Keratinocyte (primary cell): ENCODE measurements at regions not wholly inside any gene's neighbourhood (a gene's known extent, or its start where the extent isn't known, plus 50 kb on each side); places are given as distances from the start of the nearest gene placed in this dataset.

Experiments used
- DNase-seq: peaks from one replicate; pipeline ENCODE4 v3.0.0-alpha.2; 2011; ENCODE audit warnings: low read depth, missing footprints, low spot score
- FAIRE-seq: peaks from 2 replicates; lab custom pipeline; 2011; peaks lifted over from hg19 to GRCh38; lab: Jason Lieb, UNC
- H2AFZ ChIP-seq: 2 replicates; pipeline ENCODE4 v1.6.0; 2012; ENCODE audit warnings: low read length, control low read depth, inconsistent platforms; ENCODE audit not compliant: control insufficient read depth
- H3K27ac ChIP-seq: 2 replicates; pipeline ENCODE4 v1.5.1; 2011; ENCODE audit warnings: low read length; ENCODE audit not compliant: control insufficient read depth, insufficient read depth
- H3K27me3 ChIP-seq: 3 replicates; pipeline ENCODE4 v1.6.0; 2011; ENCODE audit warnings: low read length; ENCODE audit not compliant: control insufficient read depth, insufficient read depth; ENCODE audit errors: extremely low read depth
- H3K36me3 ChIP-seq, 2 experiments: 2 replicates in 1 of 2; 3 replicates in 1 of 2; pipeline ENCODE4 v1.5.1; 2011; ENCODE audit warnings: low read length in 2 of 2, mild to moderate bottlenecking in 1 of 2; ENCODE audit not compliant: control insufficient read depth in 2 of 2, insufficient read depth in 2 of 2; ENCODE audit errors: extremely low read depth in 1 of 2
- H3K4me1 ChIP-seq: 3 replicates; pipeline ENCODE4 v1.5.1; 2011; ENCODE audit warnings: low read length; ENCODE audit not compliant: control insufficient read depth, insufficient read depth; ENCODE audit errors: extremely low read depth
- H3K4me2 ChIP-seq: 3 replicates; pipeline ENCODE4 v1.6.0; 2011; ENCODE audit warnings: low read depth, low read length; ENCODE audit not compliant: control insufficient read depth, insufficient read depth; ENCODE audit errors: extremely low read depth
- H3K4me3 ChIP-seq, 3 experiments: fragments of 200-600 bp in 1 of 3; sonication (generic) in 1 of 3; 2 replicates in 2 of 3; 3 replicates in 1 of 3; pipeline ENCODE4 v1.5.1; 2011 to 2016; ENCODE audit warnings: low read length in 3 of 3, mild to moderate bottlenecking in 3 of 3, control low read depth in 2 of 3, inconsistent platforms in 1 of 3, low read depth in 1 of 3, mixed read lengths in 1 of 3, mixed run types in 1 of 3, moderate library complexity in 1 of 3; ENCODE audit not compliant: control insufficient read depth in 2 of 3, insufficient read depth in 2 of 3; ENCODE audit errors: extremely low read depth in 1 of 3
- H3K79me2 ChIP-seq: 2 replicates; pipeline ENCODE4 v1.6.0; 2012; ENCODE audit warnings: low read length; ENCODE audit not compliant: control insufficient read depth, insufficient read depth
- H3K9ac ChIP-seq: 3 replicates; pipeline ENCODE4 v1.6.0; 2011; ENCODE audit warnings: low read length; ENCODE audit not compliant: control insufficient read depth, insufficient read depth; ENCODE audit errors: extremely low read depth
- H3K9me1 ChIP-seq: 3 replicates; pipeline ENCODE4 v1.6.0; 2011; ENCODE audit warnings: low read length; ENCODE audit not compliant: control insufficient read depth, insufficient read depth; ENCODE audit errors: extremely low read depth
- H3K9me3 ChIP-seq: 2 replicates; pipeline ENCODE4 v1.5.1; 2012; ENCODE audit warnings: low read depth, low read length; ENCODE audit not compliant: control insufficient read depth
- H4K20me1 ChIP-seq: 3 replicates; pipeline ENCODE4 v1.6.0; 2011; ENCODE audit warnings: low read length; ENCODE audit not compliant: control insufficient read depth, insufficient read depth; ENCODE audit errors: extremely low read depth
- EZH2 ChIP-seq: IDR thresholded peaks from one replicate; pipeline ENCODE4 v1.6.1; 2012; ENCODE audit warnings: inconsistent platforms, mild to moderate bottlenecking, low read length, moderate library complexity
- dilution Hi-C: fragments of 300-500 bp; cut with MboI; formaldehyde crosslinking; loops from one replicate; pipeline ENCODE4 v1.7.0; 2020; ENCODE audit warnings: low sequenced_read_pairs; ENCODE audit not compliant: extremely low pct_ligation_motif_present
- TF ChIP-seq, protein P1 (sequence below), 3 experiments: IDR thresholded peaks in 1 of 3; conservative IDR thresholded peaks in 1 of 3; optimal IDR thresholded peaks in 1 of 3; 2 replicates in 2 of 3; 3 replicates in 1 of 3; pipeline versions ENCODE3 to v1.5.1; 2011; ENCODE audit warnings: low read length in 3 of 3, mild to moderate bottlenecking in 3 of 3, moderate library complexity in 2 of 3, control low read depth in 1 of 3, inconsistent platforms in 1 of 3; ENCODE audit not compliant: insufficient read depth in 2 of 3; ENCODE audit errors: extremely low read depth in 1 of 3

- Histone ChIP-seq H4K20me1 (no peaks in the 10 kb centered on the region), H3K9me1 (no peaks in the 10 kb centered on the region), H3K36me3 (no peaks in the 10 kb centered on the region), H3K4me3 (no peak overlapping the region), H3K9ac (no peak overlapping the region), H3K4me2 (no peak overlapping the region), H3K27me3 (no peaks in the 10 kb centered on the region), H3K27ac (no peak overlapping the region), H3K9me3 (no peaks in the 10 kb centered on the region), H3K4me1 (no peaks in the 10 kb centered on the region), H3K79me2 (peaks cover 7% of the 10 kb centered on the region), H2AFZ (no peak overlapping the region)
- no peak for DNase-seq
- dilution Hi-C loops, result loop anchor here (25.0 kb wide), 1 partner anchor 456 kb away; no protein-coding TSS in a partner anchor
- peak; percentile 20 for FAIRE-seq
- no peak for TF ChIP-seq EZH2
- TF ChIP-seq, protein P1, sequence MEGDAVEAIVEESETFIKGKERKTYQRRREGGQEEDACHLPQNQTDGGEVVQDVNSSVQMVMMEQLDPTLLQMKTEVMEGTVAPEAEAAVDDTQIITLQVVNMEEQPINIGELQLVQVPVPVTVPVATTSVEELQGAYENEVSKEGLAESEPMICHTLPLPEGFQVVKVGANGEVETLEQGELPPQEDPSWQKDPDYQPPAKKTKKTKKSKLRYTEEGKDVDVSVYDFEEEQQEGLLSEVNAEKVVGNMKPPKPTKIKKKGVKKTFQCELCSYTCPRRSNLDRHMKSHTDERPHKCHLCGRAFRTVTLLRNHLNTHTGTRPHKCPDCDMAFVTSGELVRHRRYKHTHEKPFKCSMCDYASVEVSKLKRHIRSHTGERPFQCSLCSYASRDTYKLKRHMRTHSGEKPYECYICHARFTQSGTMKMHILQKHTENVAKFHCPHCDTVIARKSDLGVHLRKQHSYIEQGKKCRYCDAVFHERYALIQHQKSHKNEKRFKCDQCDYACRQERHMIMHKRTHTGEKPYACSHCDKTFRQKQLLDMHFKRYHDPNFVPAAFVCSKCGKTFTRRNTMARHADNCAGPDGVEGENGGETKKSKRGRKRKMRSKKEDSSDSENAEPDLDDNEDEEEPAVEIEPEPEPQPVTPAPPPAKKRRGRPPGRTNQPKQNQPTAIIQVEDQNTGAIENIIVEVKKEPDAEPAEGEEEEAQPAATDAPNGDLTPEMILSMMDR (optimal IDR thresholded peaks at IDR 0.05 in 1 of 3, IDR thresholded peaks at IDR 0.05 in 1 of 3, conservative IDR thresholded peaks at IDR 0.05 in 1 of 3; ENCODE audit: extremely low read depth in 1 of 3, insufficient read depth in 2 of 3, low read length in 3 of 3), result no peak
Observed at GRCh38 chr6:130306377-130306776, 59.4 kb upstream of the TMEM200A start.

DNA sequence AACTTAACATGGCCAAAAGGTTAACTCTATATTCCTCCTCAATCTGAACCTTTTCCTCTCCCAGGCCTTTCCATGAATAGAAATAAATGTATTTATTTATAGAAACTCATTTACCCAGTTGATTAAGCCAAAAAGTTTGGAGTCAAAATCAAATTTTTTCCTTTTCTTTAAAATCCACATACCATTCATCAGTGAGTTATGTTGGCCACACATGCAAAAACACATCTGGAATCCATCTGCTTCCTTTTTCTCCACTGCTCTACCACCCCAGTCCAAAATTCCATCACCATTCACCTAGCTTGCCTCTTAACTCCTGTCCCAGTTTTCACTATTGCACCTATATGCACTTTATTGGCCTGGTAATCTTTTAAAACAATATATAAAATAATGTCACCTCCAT is 62.4 kb upstream of the TMEM200A start:
- Histone ChIP-seq H3K4me2 (no peak overlapping the region), H3K36me3 (no peaks in the 10 kb centered on the region), H3K4me1 (no peaks in the 10 kb centered on the region), H4K20me1 (no peaks in the 10 kb centered on the region), H3K79me2 (peaks cover 17% of the 10 kb centered on the region), H3K27me3 (no peaks in the 10 kb centered on the region), H3K9me3 (no peaks in the 10 kb centered on the region), H3K9ac (no peak overlapping the region), H2AFZ (no peak overlapping the region), H3K4me3 (no peak overlapping the region), H3K27ac (no peak overlapping the region), H3K9me1 (no peaks in the 10 kb centered on the region)
- no peak for FAIRE-seq
- dilution Hi-C loops, result loop anchor here (25.0 kb wide), 1 partner anchor 459 kb away; no protein-coding TSS in a partner anchor
- no peak for DNase-seq
- TF ChIP-seq EZH2, result no peak
- TF ChIP-seq, protein P1 (optimal IDR thresholded peaks at IDR 0.05 in 1 of 3, IDR thresholded peaks at IDR 0.05 in 1 of 3, conservative IDR thresholded peaks at IDR 0.05 in 1 of 3; ENCODE audit: extremely low read depth in 1 of 3, insufficient read depth in 2 of 3, low read length in 3 of 3), result no peak
